Sigmoid colon (tissue), 6 donors: ENCODE measurements at regions not wholly inside any gene's neighbourhood (a gene's known extent, or its start where the extent isn't known, plus 50 kb on each side); places are given as distances from the start of the nearest gene placed in this dataset.

Source experiments
- DNase-seq: peaks from one replicate; pipeline ENCODE4 v3.0.0-alpha.2; 2019
- H3K27ac ChIP-seq, 4 donors: fragments of 200-600 bp; sonication (generic); one replicate each; pipeline ENCODE4 v1.5.1; 2016 to 2019; ENCODE audit warnings: mild to moderate bottlenecking in 1 of 4
- H3K27me3 ChIP-seq, 3 donors: fragments of 200-600 bp; sonication (generic); one replicate each; pipeline ENCODE4 v1.5.1; 2019; ENCODE audit warnings: mild to moderate bottlenecking in 1 of 3
- H3K36me3 ChIP-seq, 4 donors: fragments of 200-600 bp; sonication (generic); one replicate each; pipeline ENCODE4 v1.5.1; 2016 to 2019
- H3K4me1 ChIP-seq, 4 donors: fragments of 200-600 bp; sonication (generic); one replicate each; pipeline ENCODE4 v1.5.1; 2017 to 2019
- H3K4me3 ChIP-seq, 4 donors: fragments of 200-600 bp; sonication (generic); one replicate each; pipeline ENCODE4 v1.5.1; 2017 to 2019; ENCODE audit warnings: mild to moderate bottlenecking in 2 of 4, moderate library complexity in 1 of 4
- H3K9me3 ChIP-seq, 4 donors: fragments of 200-600 bp in 3 of 4; sonication (generic) in 3 of 4; one replicate each; pipeline versions ENCODE4 v1.5.1 to v1.6.1; 2013 to 2019
- EP300 ChIP-seq, 4 donors: sonication (generic); formaldehyde crosslinking; IDR thresholded peaks; one replicate each; pipeline ENCODE4 v1.6.1; 2017; ENCODE audit warnings: antibody characterized with exemption in 4 of 4
- POLR2A ChIP-seq, 2 donors: fragments of 450-650 bp; IDR thresholded peaks; one replicate each; pipeline ENCODE4 v1.6.1; 2016; ENCODE audit warnings: antibody characterized with exemption in 2 of 2, mild to moderate bottlenecking in 2 of 2, moderate library complexity in 2 of 2
- POLR2AphosphoS5 ChIP-seq, 4 donors: sonication (generic); formaldehyde crosslinking; IDR thresholded peaks; one replicate each; pipeline ENCODE4 v1.6.1; 2017; ENCODE audit warnings: antibody characterized with exemption in 4 of 4
- WGBS, 2 donors: extraction: QIAGEN DNeasy Blood & Tissue Kit; methylation state at CpG; one replicate each; pipeline ENCODE4 v1.1.7; 2013; 5-methylcytosine and 5-hydroxymethylcytosine counted together
- intact Hi-C: fragments of 100-400 bp; cut with DNase I; formaldehyde crosslinking; loops from one replicate; pipeline ENCODE4 v1.15.1; 2023
- TF ChIP-seq, protein P1 (sequence below), 4 experiments: fragments of 450-650 bp in 3 of 4; fragments of 200-600 bp in 1 of 4; IDR thresholded peaks; one replicate each; pipeline ENCODE4 v1.5.1; 2016 to 2019; ENCODE audit warnings: antibody characterized with exemption in 4 of 4, mild to moderate bottlenecking in 3 of 4, moderate library complexity in 2 of 4
- donor health status: healthy with polysubstance abuse.
- donor health status: healthy.

DNA sequence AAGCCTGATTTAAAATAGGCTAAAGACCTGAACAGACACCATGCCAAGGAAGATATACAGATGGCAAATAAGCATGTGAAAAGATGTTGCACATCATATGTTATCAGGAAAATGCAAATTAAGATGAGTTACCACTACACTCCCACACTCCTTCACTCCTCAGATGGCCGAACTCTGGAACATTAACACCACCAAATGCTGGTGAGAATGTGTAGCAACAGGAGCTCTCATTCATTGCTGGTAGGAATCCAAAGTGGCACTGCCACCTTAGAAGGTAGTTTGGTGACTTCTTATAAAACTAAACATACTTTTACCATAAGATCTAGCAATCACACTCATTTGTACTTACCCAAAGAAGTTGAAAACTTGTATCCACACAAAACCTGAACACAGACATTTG lies 2047.3 kb downstream of the LRRC4C start:
- Histone ChIP-seq H3K4me1 (no peaks in the 10 kb centered on the region), H3K9me3 (no peaks in the 10 kb centered on the region), H3K36me3 (no peaks in the 10 kb centered on the region), H3K27ac (no peak overlapping the region), H3K4me3 (no peak overlapping the region), H3K27me3 (no peaks in the 10 kb centered on the region)
- no peak for DNase-seq
- no peak for TF ChIP-seq POLR2A (IDR thresholded peaks at IDR 0.05)
- TF ChIP-seq, protein P1, sequence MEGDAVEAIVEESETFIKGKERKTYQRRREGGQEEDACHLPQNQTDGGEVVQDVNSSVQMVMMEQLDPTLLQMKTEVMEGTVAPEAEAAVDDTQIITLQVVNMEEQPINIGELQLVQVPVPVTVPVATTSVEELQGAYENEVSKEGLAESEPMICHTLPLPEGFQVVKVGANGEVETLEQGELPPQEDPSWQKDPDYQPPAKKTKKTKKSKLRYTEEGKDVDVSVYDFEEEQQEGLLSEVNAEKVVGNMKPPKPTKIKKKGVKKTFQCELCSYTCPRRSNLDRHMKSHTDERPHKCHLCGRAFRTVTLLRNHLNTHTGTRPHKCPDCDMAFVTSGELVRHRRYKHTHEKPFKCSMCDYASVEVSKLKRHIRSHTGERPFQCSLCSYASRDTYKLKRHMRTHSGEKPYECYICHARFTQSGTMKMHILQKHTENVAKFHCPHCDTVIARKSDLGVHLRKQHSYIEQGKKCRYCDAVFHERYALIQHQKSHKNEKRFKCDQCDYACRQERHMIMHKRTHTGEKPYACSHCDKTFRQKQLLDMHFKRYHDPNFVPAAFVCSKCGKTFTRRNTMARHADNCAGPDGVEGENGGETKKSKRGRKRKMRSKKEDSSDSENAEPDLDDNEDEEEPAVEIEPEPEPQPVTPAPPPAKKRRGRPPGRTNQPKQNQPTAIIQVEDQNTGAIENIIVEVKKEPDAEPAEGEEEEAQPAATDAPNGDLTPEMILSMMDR (IDR thresholded peaks at IDR 0.05) = no peak
- TF ChIP-seq EP300 (IDR thresholded peaks at IDR 0.05) = no peak
- TF ChIP-seq POLR2AphosphoS5 (IDR thresholded peaks at IDR 0.05) = no peak
- WGBS, 2 donors = 72 to 87% methylated on average over 1 of the region's 1 CpG
- intact Hi-C loops = no loop called here

DNA sequence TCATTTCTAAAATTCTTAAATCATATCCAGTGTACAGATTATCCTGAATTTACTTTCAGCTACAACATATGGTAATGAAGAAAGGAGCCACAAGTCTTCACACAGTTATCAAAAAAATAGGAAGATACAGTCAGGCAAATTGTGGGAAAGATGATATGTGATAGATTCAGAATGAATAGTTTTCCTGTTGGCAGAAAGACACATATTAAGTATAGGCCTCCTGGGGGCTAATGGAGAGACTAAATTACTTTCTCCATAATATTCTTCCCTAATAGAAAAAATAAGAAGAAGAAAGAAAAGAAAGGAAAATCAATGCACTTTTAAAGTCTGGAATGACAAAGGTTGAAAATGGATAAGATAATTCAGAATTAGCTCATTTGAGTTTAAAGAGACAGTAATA lies 2073.5 kb downstream of the LRRC4C start:
- Histone ChIP-seq H3K36me3 (no peaks in the 10 kb centered on the region), H3K4me1 (no peaks in the 10 kb centered on the region), H3K9me3 (no peaks in the 10 kb centered on the region), H3K27ac (no peak overlapping the region), H3K27me3 (no peaks in the 10 kb centered on the region), H3K4me3 (no peak overlapping the region)
- intact Hi-C loops = no loop called here
- no peak for TF ChIP-seq EP300 (IDR thresholded peaks at IDR 0.05)
- DNase-seq = no peak

DNA sequence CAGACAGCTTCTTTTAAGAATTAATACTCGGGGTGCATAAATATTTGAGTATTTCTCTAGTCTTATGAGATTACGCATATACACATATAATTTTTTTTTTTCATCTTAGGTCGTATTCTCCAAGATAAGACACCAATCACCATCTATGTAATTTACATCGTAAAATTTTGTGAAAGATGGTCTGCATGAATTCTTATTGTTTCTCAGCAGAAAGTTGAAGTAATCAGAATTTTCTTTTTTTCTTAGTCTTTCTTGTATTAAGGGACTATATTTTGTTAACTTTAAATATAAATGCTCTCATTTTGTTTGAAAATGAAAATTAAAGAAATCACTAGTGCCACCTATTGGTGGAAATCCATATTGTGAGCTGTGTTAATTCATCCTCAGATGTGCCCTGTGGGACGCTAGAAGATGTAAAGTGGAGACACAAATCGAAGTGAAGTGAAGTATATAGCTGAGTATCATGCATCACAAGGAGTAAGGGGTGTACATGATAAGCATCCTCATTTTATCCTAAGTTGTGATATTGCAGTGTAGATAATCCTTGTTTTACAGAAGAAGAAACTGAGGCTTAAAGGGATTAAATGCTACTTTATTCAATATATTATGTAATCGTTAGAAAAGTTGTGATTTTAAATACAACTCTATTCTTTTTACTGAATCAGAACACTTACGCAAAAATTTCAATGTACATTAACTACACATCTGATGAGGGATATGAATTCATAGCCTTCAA lies 2084.3 kb downstream of the LRRC4C start:
- DNase-seq = no peak
- H3K27ac ChIP-seq = no peak overlapping the region
- no peak overlapping the region for H3K4me3 ChIP-seq
- intact Hi-C loops = loop anchor here (10.0 kb wide), 1 partner anchor 920 kb away; no protein-coding TSS in a partner anchor
- WGBS, 2 donors = 44 to 61% methylated on average over 8 of the region's 8 CpGs
- no peaks in the 10 kb centered on the region for H3K36me3 ChIP-seq
- no peaks in the 10 kb centered on the region for H3K4me1 ChIP-seq
- H3K9me3 ChIP-seq = no peaks in the 10 kb centered on the region
- no peaks in the 10 kb centered on the region for H3K27me3 ChIP-seq
- TF ChIP-seq EP300 (IDR thresholded peaks at IDR 0.05) (no peak), POLR2AphosphoS5 (IDR thresholded peaks at IDR 0.05) (no peak)
- TF ChIP-seq, protein P1 (IDR thresholded peaks at IDR 0.05) = peak in 3 of 4 experiments; percentile 20 to 54 (median 43)

DNA sequence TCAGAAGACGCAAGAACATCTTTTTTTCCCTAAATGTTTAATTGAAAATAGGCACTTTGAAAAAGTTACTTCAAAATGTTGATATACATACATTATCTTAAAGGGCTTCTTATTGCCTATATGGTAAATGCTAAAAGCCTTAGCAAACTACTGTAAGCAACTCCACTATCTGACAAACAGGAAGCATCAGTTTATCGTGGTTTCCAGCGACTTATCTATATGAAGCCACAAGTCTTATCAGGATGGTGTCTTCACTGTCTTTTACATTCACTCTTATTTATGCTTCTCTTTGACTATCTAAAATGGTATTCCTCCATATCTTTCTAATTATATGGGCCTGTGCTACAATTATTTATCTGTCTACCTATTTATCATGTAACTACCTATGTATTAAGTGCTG lies 2091.9 kb downstream of the LRRC4C start:
- H3K9me3 ChIP-seq = no peaks in the 10 kb centered on the region
- no peak overlapping the region for H3K27ac ChIP-seq
- H3K27me3 ChIP-seq = no peaks in the 10 kb centered on the region
- no peaks in the 10 kb centered on the region for H3K4me1 ChIP-seq
- H3K36me3 ChIP-seq = no peaks in the 10 kb centered on the region
- 68 to 83% methylated on average over 3 of the region's 3 CpGs for WGBS, 2 donors
- DNase-seq = no peak
- intact Hi-C loops = no loop called here
- no peak overlapping the region for H3K4me3 ChIP-seq
- TF ChIP-seq EP300 (IDR thresholded peaks at IDR 0.05) (no peak), POLR2AphosphoS5 (IDR thresholded peaks at IDR 0.05) (no peak), POLR2A (IDR thresholded peaks at IDR 0.05) (no peak)
- TF ChIP-seq, protein P1 (IDR thresholded peaks at IDR 0.05) = no peak

DNA sequence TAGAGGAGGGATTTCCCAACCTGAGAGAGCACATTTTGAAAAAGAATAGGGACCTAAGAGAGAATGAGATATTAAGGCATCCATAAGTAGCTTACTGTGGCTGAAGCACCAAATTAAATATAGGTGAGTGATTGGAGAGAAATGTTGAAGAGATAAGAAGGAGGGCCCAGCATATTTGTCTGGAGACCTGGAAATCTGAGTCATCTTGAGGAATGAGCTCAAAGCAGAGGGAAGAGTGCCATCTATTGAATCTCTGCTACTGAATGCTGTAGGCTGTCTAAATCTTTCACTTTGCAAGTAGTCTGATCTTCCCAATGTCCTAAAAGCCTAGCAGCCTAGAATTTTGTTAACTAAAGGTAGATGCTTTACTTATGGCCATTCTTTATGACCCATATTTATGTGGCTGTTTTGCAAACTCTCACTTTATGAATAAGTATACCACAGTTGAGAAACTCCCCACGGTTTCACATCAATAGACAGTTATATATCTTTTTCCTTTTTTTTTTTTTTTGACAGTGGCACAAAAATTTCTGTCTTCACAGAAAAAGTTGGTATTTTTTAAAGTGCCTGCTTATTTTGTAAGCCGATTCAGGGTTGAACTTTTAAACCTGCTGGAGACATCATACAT lies 2093.5 kb downstream of the LRRC4C start:
- no peaks in the 10 kb centered on the region for H3K9me3 ChIP-seq
- no peaks in the 10 kb centered on the region for H3K27me3 ChIP-seq
- no peak for TF ChIP-seq POLR2A (IDR thresholded peaks at IDR 0.05)
- TF ChIP-seq POLR2AphosphoS5 (IDR thresholded peaks at IDR 0.05) = no peak
- no peak for TF ChIP-seq EP300 (IDR thresholded peaks at IDR 0.05)
- TF ChIP-seq, protein P1 (IDR thresholded peaks at IDR 0.05) = no peak
- no peak overlapping the region for H3K27ac ChIP-seq
- H3K4me1 ChIP-seq = no peaks in the 10 kb centered on the region
- 58 to 80% methylated on average over 2 of the region's 2 CpGs for WGBS, 2 donors
- no peak for DNase-seq
- H3K36me3 ChIP-seq = no peaks in the 10 kb centered on the region
- no peak overlapping the region for H3K4me3 ChIP-seq
- intact Hi-C loops = no loop called here
